ENCODE measurements at regions not wholly inside any gene's neighbourhood (a gene's known extent, or its start where the extent isn't known, plus 50 kb on each side); places are given as distances from the start of the nearest gene placed in this dataset.

DNA sequence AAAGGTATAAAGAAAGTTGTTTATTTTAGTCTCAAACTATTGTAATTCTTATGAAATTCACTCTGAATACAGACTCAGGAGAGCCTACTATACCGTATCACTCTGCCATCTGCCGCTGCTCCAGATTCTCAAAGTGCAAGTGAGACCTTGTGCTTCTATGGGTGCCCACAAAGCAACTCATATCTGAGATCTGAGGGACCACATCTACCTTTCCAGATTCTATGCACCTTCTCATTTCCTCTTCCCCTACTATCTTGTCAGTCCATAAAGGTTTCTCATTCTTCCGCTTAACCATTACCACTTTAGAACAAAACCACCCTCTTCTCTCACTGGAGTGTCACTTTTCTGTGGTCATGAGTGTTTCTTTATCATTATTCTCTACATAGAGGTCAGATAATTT is 1236.9 kb downstream of the DIAPH3 start:
- H3K4me2 ChIP-seq (ENCODE audit: low read length): no peak overlapping the region
- no peak overlapping the region for H3K4me3 ChIP-seq (ENCODE audit: low read length)
- H3K27me3 ChIP-seq (ENCODE audit: control insufficient read depth, low read length): no peaks in the 10 kb centered on the region
- TF ChIP-seq EZH2phosphoT487 (IDR thresholded peaks at IDR 0.05; ENCODE audit: borderline replicate concordance, low read length): no peak
- TF ChIP-seq, protein P1, sequence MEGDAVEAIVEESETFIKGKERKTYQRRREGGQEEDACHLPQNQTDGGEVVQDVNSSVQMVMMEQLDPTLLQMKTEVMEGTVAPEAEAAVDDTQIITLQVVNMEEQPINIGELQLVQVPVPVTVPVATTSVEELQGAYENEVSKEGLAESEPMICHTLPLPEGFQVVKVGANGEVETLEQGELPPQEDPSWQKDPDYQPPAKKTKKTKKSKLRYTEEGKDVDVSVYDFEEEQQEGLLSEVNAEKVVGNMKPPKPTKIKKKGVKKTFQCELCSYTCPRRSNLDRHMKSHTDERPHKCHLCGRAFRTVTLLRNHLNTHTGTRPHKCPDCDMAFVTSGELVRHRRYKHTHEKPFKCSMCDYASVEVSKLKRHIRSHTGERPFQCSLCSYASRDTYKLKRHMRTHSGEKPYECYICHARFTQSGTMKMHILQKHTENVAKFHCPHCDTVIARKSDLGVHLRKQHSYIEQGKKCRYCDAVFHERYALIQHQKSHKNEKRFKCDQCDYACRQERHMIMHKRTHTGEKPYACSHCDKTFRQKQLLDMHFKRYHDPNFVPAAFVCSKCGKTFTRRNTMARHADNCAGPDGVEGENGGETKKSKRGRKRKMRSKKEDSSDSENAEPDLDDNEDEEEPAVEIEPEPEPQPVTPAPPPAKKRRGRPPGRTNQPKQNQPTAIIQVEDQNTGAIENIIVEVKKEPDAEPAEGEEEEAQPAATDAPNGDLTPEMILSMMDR (IDR thresholded peaks at IDR 0.05; ENCODE audit: low read depth, low read length, poor library complexity, severe bottlenecking): no peak
- H3K4me1 ChIP-seq (ENCODE audit: control insufficient read depth, low read length): no peaks in the 10 kb centered on the region
- no peaks in the 10 kb centered on the region for H3K9me3 ChIP-seq (ENCODE audit: control insufficient read depth, insufficient read depth, low read length)
- H3K27ac ChIP-seq (ENCODE audit: low read depth, low read length): no peak overlapping the region
- no peaks in the 10 kb centered on the region for H3F3A ChIP-seq (ENCODE audit: control insufficient read depth, insufficient read depth)
- no peaks in the 10 kb centered on the region for H3K9me2 ChIP-seq (replicated peaks; ENCODE audit: control insufficient read depth, low read length)
- H4K20me1 ChIP-seq (ENCODE audit: control insufficient read depth, insufficient read depth, low read depth, low read length): no peaks in the 10 kb centered on the region
- no peaks in the 10 kb centered on the region for H3K79me2 ChIP-seq (ENCODE audit: control insufficient read depth, low read length)
- no peaks in the 10 kb centered on the region for H3K36me3 ChIP-seq (ENCODE audit: control insufficient read depth, low read length)

DNA sequence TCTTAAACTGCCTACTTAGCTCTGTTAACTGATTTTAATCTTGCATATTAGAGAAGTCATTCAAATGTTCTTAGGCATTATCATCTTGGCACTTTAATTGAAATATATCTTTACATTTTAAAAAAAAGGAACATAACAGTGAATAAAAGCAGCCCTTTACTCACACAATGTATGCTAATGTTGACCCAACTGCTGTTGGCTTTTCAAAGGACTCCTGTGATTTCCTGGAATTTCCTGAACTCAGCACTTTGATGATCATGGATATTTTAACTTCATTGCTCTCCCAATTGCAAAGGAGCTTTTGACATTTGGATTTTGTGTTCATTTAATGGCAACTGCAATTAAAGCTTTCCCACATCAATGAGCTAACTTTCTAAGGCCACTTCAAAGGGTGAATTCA is 1230.3 kb downstream of the DIAPH3 start:
- no peak overlapping the region for H3K4me2 ChIP-seq (ENCODE audit: low read length)
- H3K4me3 ChIP-seq (ENCODE audit: low read length): no peak overlapping the region
- H3K4me1 ChIP-seq (ENCODE audit: control insufficient read depth, low read length): no peaks in the 10 kb centered on the region
- no peaks in the 10 kb centered on the region for H3F3A ChIP-seq (ENCODE audit: control insufficient read depth, insufficient read depth)
- no peaks in the 10 kb centered on the region for H3K79me2 ChIP-seq (ENCODE audit: control insufficient read depth, low read length)
- no peaks in the 10 kb centered on the region for H3K27me3 ChIP-seq (ENCODE audit: control insufficient read depth, low read length)
- no peaks in the 10 kb centered on the region for H3K36me3 ChIP-seq (ENCODE audit: control insufficient read depth, low read length)
- TF ChIP-seq EZH2phosphoT487 (IDR thresholded peaks at IDR 0.05; ENCODE audit: borderline replicate concordance, low read length): no peak
- TF ChIP-seq, protein P1 (IDR thresholded peaks at IDR 0.05; ENCODE audit: low read depth, low read length, poor library complexity, severe bottlenecking): no peak
- H3K27ac ChIP-seq (ENCODE audit: low read depth, low read length): no peak overlapping the region
- H4K20me1 ChIP-seq (ENCODE audit: control insufficient read depth, insufficient read depth, low read depth, low read length): no peaks in the 10 kb centered on the region
- no peaks in the 10 kb centered on the region for H3K9me2 ChIP-seq (replicated peaks; ENCODE audit: control insufficient read depth, low read length)
- no peaks in the 10 kb centered on the region for H3K9me3 ChIP-seq (ENCODE audit: control insufficient read depth, insufficient read depth, low read length)

DNA sequence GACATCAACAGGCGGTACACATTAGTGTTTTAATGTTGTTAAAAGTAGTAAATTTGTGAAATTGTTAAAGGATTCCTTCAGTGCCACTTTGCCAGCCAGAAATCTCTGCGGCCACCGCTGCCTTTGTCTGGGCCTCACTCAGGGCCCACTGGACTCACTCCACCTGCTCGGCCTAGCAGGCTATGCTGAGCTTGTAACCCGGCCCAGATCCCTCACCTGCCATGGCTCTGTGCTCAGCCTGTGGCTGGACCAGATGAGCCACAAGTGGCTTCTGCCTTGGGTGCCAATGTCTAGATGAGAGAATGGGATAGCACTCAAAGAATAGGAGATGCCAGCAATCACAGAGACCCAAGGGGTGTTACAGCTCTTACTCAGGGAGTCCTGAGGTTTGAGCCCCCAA is 1228.0 kb downstream of the DIAPH3 start:
- Histone ChIP-seq H4K20me1 (ENCODE audit: control insufficient read depth, insufficient read depth, low read depth, low read length) (no peaks in the 10 kb centered on the region), H3K27me3 (ENCODE audit: control insufficient read depth, low read length) (no peaks in the 10 kb centered on the region), H3K27ac (ENCODE audit: low read depth, low read length) (no peak overlapping the region), H3K79me2 (ENCODE audit: control insufficient read depth, low read length) (no peaks in the 10 kb centered on the region), H3F3A (ENCODE audit: control insufficient read depth, insufficient read depth) (no peaks in the 10 kb centered on the region), H3K4me1 (ENCODE audit: control insufficient read depth, low read length) (no peaks in the 10 kb centered on the region), H3K9me3 (ENCODE audit: control insufficient read depth, insufficient read depth, low read length) (no peaks in the 10 kb centered on the region), H3K4me2 (ENCODE audit: low read length) (no peak overlapping the region), H3K9me2 (replicated peaks; ENCODE audit: control insufficient read depth, low read length) (no peaks in the 10 kb centered on the region), H3K4me3 (ENCODE audit: low read length) (no peak overlapping the region), H3K36me3 (ENCODE audit: control insufficient read depth, low read length) (no peaks in the 10 kb centered on the region)
- TF ChIP-seq, protein P1 (IDR thresholded peaks at IDR 0.05; ENCODE audit: low read depth, low read length, poor library complexity, severe bottlenecking): no peak
- TF ChIP-seq EZH2phosphoT487 (IDR thresholded peaks at IDR 0.05; ENCODE audit: borderline replicate concordance, low read length): no peak

DNA sequence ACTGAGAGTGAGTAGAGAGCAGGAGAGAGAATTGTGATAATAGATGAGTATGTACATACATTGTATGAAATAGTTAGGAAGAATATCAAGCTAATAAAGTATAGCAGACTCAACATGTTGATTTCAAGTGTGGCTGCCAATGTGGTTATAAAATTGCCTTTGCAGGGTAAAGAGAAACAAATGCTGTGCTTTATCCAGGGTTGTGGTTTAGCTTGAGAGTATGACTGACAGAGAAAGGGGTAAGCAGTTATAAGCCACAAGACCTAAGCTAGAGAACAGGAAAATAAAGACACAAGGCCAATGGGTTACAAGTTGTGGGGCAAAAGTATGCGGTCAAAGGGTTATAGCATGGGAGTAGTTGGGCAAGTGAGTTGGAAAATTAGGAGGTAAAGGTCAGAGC is 1217.5 kb downstream of the DIAPH3 start:
- no peak for TF ChIP-seq EZH2phosphoT487 (IDR thresholded peaks at IDR 0.05; ENCODE audit: borderline replicate concordance, low read length)
- H3K27me3 ChIP-seq (ENCODE audit: control insufficient read depth, low read length): no peaks in the 10 kb centered on the region
- peaks cover 3% of the 10 kb centered on the region; the same call in 1 of the 2 replicates for H3F3A ChIP-seq (ENCODE audit: control insufficient read depth, insufficient read depth)
- no peaks in the 10 kb centered on the region for H3K9me2 ChIP-seq (replicated peaks; ENCODE audit: control insufficient read depth, low read length)
- no peaks in the 10 kb centered on the region for H4K20me1 ChIP-seq (ENCODE audit: control insufficient read depth, insufficient read depth, low read depth, low read length)
- no peaks in the 10 kb centered on the region for H3K79me2 ChIP-seq (ENCODE audit: control insufficient read depth, low read length)
- H3K36me3 ChIP-seq (ENCODE audit: control insufficient read depth, low read length): no peaks in the 10 kb centered on the region
- no peak overlapping the region for H3K4me2 ChIP-seq (ENCODE audit: low read length)
- H3K4me3 ChIP-seq (ENCODE audit: low read length): no peak overlapping the region
- peaks cover 20% of the 10 kb centered on the region for H3K9me3 ChIP-seq (ENCODE audit: control insufficient read depth, insufficient read depth, low read length)
- H3K4me1 ChIP-seq (ENCODE audit: control insufficient read depth, low read length): peaks cover 9% of the 10 kb centered on the region
- no peak overlapping the region for H3K27ac ChIP-seq (ENCODE audit: low read depth, low read length)

All from DOHH2 (cell line).